LNCaP clone FGC (cell line): ENCODE measurements at regions not wholly inside any gene's neighbourhood (a gene's known extent, or its start where the extent isn't known, plus 50 kb on each side); places are given as distances from the start of the nearest gene placed in this dataset.

Source experiments
- DNase-seq: peaks from one replicate; pipeline ENCODE4 v3.0.0-alpha.2; 2011; ENCODE audit warnings: low read depth
- H3K4me3 ChIP-seq: 2 replicates; pipeline ENCODE4 v1.5.1; 2011; ENCODE audit warnings: mild to moderate bottlenecking, low read depth, low read length, control low read depth
- TF ChIP-seq, protein P1 (sequence below): IDR thresholded peaks from 2 replicates; pipeline ENCODE4 v1.5.1; 2012; ENCODE audit warnings: mild to moderate bottlenecking; ENCODE audit not compliant: control insufficient read depth, insufficient read depth; ENCODE audit errors: extremely low read depth

GRCh38 chr10:20466731-20467130 lies 430.4 kb downstream of the NEBL start:
- H3K4me3 ChIP-seq: no peak overlapping the region
- TF ChIP-seq, protein P1, sequence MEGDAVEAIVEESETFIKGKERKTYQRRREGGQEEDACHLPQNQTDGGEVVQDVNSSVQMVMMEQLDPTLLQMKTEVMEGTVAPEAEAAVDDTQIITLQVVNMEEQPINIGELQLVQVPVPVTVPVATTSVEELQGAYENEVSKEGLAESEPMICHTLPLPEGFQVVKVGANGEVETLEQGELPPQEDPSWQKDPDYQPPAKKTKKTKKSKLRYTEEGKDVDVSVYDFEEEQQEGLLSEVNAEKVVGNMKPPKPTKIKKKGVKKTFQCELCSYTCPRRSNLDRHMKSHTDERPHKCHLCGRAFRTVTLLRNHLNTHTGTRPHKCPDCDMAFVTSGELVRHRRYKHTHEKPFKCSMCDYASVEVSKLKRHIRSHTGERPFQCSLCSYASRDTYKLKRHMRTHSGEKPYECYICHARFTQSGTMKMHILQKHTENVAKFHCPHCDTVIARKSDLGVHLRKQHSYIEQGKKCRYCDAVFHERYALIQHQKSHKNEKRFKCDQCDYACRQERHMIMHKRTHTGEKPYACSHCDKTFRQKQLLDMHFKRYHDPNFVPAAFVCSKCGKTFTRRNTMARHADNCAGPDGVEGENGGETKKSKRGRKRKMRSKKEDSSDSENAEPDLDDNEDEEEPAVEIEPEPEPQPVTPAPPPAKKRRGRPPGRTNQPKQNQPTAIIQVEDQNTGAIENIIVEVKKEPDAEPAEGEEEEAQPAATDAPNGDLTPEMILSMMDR: no peak
- no peak for DNase-seq

GRCh38 chr10:20457649-20458048 lies 439.5 kb downstream of the NEBL start:
- H3K4me3 ChIP-seq: no peak overlapping the region
- TF ChIP-seq, protein P1: no peak
- DNase-seq: no peak

GRCh38 chr10:20455774-20456173 lies 441.3 kb downstream of the NEBL start:
- TF ChIP-seq, protein P1: no peak
- no peak overlapping the region for H3K4me3 ChIP-seq
- no peak for DNase-seq

GRCh38 chr10:20454331-20454730 lies 442.8 kb downstream of the NEBL start:
- TF ChIP-seq, protein P1: no peak
- H3K4me3 ChIP-seq: no peak overlapping the region
- no peak for DNase-seq

GRCh38 chr10:20446561-20447193 lies 450.4 kb downstream of the NEBL start:
- peak; percentile 70 for DNase-seq
- TF ChIP-seq, protein P1: no peak
- H3K4me3 ChIP-seq: no peak overlapping the region

GRCh38 chr10:20443094-20443493 lies 454.0 kb downstream of the NEBL start:
- no peak for DNase-seq
- H3K4me3 ChIP-seq: no peak overlapping the region
- TF ChIP-seq, protein P1: no peak

DNA sequence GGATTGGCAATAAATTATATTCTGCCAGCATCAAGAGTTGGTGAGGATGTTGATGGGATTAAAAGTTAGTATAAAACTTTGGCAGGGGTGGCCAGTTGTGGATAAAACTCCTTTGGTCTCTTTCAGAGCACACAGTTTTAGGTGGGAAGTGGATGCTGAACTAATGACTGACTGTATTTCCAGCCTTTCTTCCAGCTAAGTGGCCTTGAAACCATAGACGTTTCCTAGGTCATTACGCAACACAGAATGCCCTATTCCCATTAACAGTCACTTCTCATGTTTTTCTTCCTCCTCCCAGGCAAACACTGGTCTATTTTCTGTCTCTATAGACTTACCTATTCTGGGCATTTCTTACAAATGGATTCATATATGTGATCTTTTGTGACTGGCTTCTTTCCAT lies 467.4 kb downstream of the NEBL start:
- TF ChIP-seq, protein P1: no peak
- DNase-seq: no peak
- H3K4me3 ChIP-seq: no peak overlapping the region
